PC-3 (cell line): ENCODE measurements at regions not wholly inside any gene's neighbourhood (a gene's known extent, or its start where the extent isn't known, plus 50 kb on each side); places are given as distances from the start of the nearest gene placed in this dataset.

ENCODE experiments used
- ATAC-seq: fragments of 200-7000 bp; cut with Tn5 transposase; 2 replicates; pipeline ENCODE4 v1.9.1; 2020; ENCODE audit warnings: mild to moderate bottlenecking, moderate library complexity
- BruUV-seq: library from RNA; stranded (reverse); fragments of 400-500 nt; replicated peaks from 2 replicates; lab custom pipeline; 2021; lab: Mats Ljungman, UMichigan
- CTCF ChIA-PET: fragments of 300-600 bp; sonication (Branson Sonifier 250); formaldehyde crosslinking; loops from one replicate; lab custom pipeline; 2022; ENCODE audit warnings: antibody characterized with exemption; lab: Charles Lee
- POLR2A ChIA-PET: fragments of 300-600 bp; sonication (Branson Sonifier 250); formaldehyde crosslinking; loops from one replicate; lab custom pipeline; 2022; ENCODE audit warnings: antibody characterized with exemption; ENCODE audit not compliant: unreplicated experiment; lab: Charles Lee
- DNase-seq: peaks from one replicate; pipeline ENCODE4 v3.0.0-alpha.2; 2015
- H2AFZ ChIP-seq: fragments of 300-600 bp; sonication (generic); 2 replicates; pipeline ENCODE4 v1.6.0; 2016; ENCODE audit warnings: antibody characterized with exemption, low read length
- H3F3A ChIP-seq: fragments of 300-600 bp; sonication (generic); one replicate; pipeline ENCODE4 v1.6.0; 2017; ENCODE audit warnings: antibody characterized with exemption, low read length, control low read depth, mild to moderate bottlenecking; ENCODE audit not compliant: unreplicated experiment
- H3K27ac ChIP-seq: fragments of 300-600 bp; sonication (generic); 2 replicates; pipeline ENCODE4 v1.5.1; 2016; ENCODE audit warnings: mild to moderate bottlenecking, low read length
- H3K27me3 ChIP-seq: fragments of 300-600 bp; sonication (generic); 2 replicates; pipeline ENCODE4 v1.6.1; 2016; ENCODE audit warnings: low read length, mixed read lengths
- H3K36me3 ChIP-seq: fragments of 300-600 bp; sonication (generic); 2 replicates; pipeline ENCODE4 v1.6.1; 2016; ENCODE audit warnings: low read depth, mixed run types, low read length, mixed read lengths
- H3K4me1 ChIP-seq: fragments of 300-600 bp; sonication (generic); 2 replicates; pipeline ENCODE4 v1.5.1; 2016; ENCODE audit warnings: low read length; ENCODE audit not compliant: insufficient read depth
- H3K4me2 ChIP-seq: fragments of 300-600 bp; sonication (generic); 2 replicates; pipeline ENCODE4 v1.6.0; 2016; ENCODE audit warnings: low read length
- H3K4me3 ChIP-seq: fragments of 300-600 bp; sonication (generic); 2 replicates; pipeline ENCODE4 v1.5.1; 2016; ENCODE audit warnings: mild to moderate bottlenecking, low read length, mixed read lengths
- H3K79me2 ChIP-seq: fragments of 300-600 bp; sonication (generic); 2 replicates; pipeline ENCODE4 v1.6.1; 2017; ENCODE audit warnings: low read length, mixed read lengths
- H3K9ac ChIP-seq: fragments of 300-600 bp; sonication (generic); 2 replicates; pipeline ENCODE4 v1.6.0; 2016; ENCODE audit warnings: mild to moderate bottlenecking, low read length
- H3K9me2 ChIP-seq: fragments of 300-600 bp; sonication (generic); replicated peaks from 2 replicates; pipeline ENCODE4 v1.6.1; 2016; ENCODE audit warnings: mixed run types, low read length, mixed read lengths
- H3K9me3 ChIP-seq: fragments of 300-600 bp; sonication (generic); 2 replicates; pipeline ENCODE4 v1.6.1; 2016; ENCODE audit warnings: low read length, mixed read lengths
- H4K20me1 ChIP-seq: fragments of 300-600 bp; sonication (generic); 2 replicates; pipeline ENCODE4 v1.6.1; 2016; ENCODE audit warnings: low read length, mixed read lengths
- CTCF ChIP-seq: fragments of 300-600 bp; sonication (generic); conservative IDR thresholded peaks from 2 replicates; pipeline ENCODE4 v1.5.1; 2017; ENCODE audit warnings: antibody characterized with exemption, low read depth, mild to moderate bottlenecking, low read length
- EZH2 ChIP-seq: fragments of 300-600 bp; sonication (generic); IDR thresholded peaks from one replicate; pipeline ENCODE4 v1.6.1; 2017; ENCODE audit warnings: antibody characterized with exemption, mild to moderate bottlenecking, low read length; ENCODE audit not compliant: unreplicated experiment
- EZH2phosphoT487 ChIP-seq: fragments of 300-600 bp; sonication (generic); IDR thresholded peaks from 2 replicates; pipeline ENCODE4 v1.6.1; 2018; ENCODE audit warnings: mild to moderate bottlenecking, antibody characterized with exemption, low read length, borderline replicate concordance
- intact Hi-C: fragments of 100-400 bp; cut with micrococcal nuclease; formaldehyde crosslinking; loops from 2 replicates; pipeline ENCODE4 v1.9.0; 2023

GRCh38 chr12:17982556-17982955 is 107.4 kb downstream of the RERGL start:
- Histone ChIP-seq H3K9me2 (no peaks in the 10 kb centered on the region), H2AFZ (no peak overlapping the region), H3K4me3 (no peak overlapping the region), H3K27me3 (no peaks in the 10 kb centered on the region), H3K4me2 (peak overlapping the region; percentile 22; the same call in 1 of the 2 replicates), H3K27ac (no peak overlapping the region), H3K79me2 (no peaks in the 10 kb centered on the region), H3F3A (no peaks in the 10 kb centered on the region), H3K36me3 (no peaks in the 10 kb centered on the region), H4K20me1 (no peaks in the 10 kb centered on the region), H3K9me3 (no peaks in the 10 kb centered on the region), H3K9ac (no peak overlapping the region), H3K4me1 (peaks cover 6% of the 10 kb centered on the region; the same call in 1 of the 2 replicates)
- ATAC-seq (peak; percentile 45), DNase-seq (peak; percentile 62)
- ChIA-PET POLR2A (no interaction called here), CTCF (no interaction called here)
- BruUV-seq: no TSS peak
- intact Hi-C loops: no loop called here
- TF ChIP-seq EZH2 (no peak), EZH2phosphoT487 (no peak), CTCF (no peak)

GRCh38 chr12:17976202-17976601 is 113.8 kb downstream of the RERGL start:
- Histone ChIP-seq H3K4me3 (no peak overlapping the region), H3K9me2 (no peaks in the 10 kb centered on the region), H3K4me1 (peaks cover 9% of the 10 kb centered on the region), H3K27me3 (no peaks in the 10 kb centered on the region), H3K9me3 (no peaks in the 10 kb centered on the region), H3K79me2 (no peaks in the 10 kb centered on the region), H4K20me1 (no peaks in the 10 kb centered on the region), H3K4me2 (no peak overlapping the region), H3K27ac (no peak overlapping the region), H3K9ac (no peak overlapping the region), H3K36me3 (no peaks in the 10 kb centered on the region), H2AFZ (no peak overlapping the region), H3F3A (no peaks in the 10 kb centered on the region)
- TF ChIP-seq EZH2phosphoT487: no peak
- peak; percentile 70 for TF ChIP-seq CTCF
- no peak for TF ChIP-seq EZH2
- ChIA-PET POLR2A (no interaction called here), CTCF (no interaction called here)
- DNase-seq: peak; percentile 50
- BruUV-seq: no TSS peak
- intact Hi-C loops: no loop called here
- ATAC-seq: no peak

- Histone ChIP-seq H3K27me3 (no peaks in the 10 kb centered on the region), H3K9me3 (no peaks in the 10 kb centered on the region), H3F3A (no peaks in the 10 kb centered on the region), H3K36me3 (no peaks in the 10 kb centered on the region), H3K4me2 (no peak overlapping the region), H3K27ac (no peak overlapping the region), H3K4me1 (peaks cover 9% of the 10 kb centered on the region), H2AFZ (no peak overlapping the region), H3K4me3 (no peak overlapping the region), H3K9me2 (no peaks in the 10 kb centered on the region), H3K9ac (no peak overlapping the region), H3K79me2 (no peaks in the 10 kb centered on the region), H4K20me1 (no peaks in the 10 kb centered on the region)
- no peak for ATAC-seq
- CTCF ChIA-PET: no interaction called here
- no peak for DNase-seq
- no peak for TF ChIP-seq EZH2phosphoT487
- no peak for TF ChIP-seq CTCF
- TF ChIP-seq EZH2: no peak
- intact Hi-C loops: no loop called here
- no TSS peak for BruUV-seq
- POLR2A ChIA-PET: no interaction called here
Observed at GRCh38 chr12:17975763-17976162, 114.2 kb downstream of the RERGL start.
